K562 (cell line): ENCODE measurements at regions not wholly inside any gene's neighbourhood (a gene's known extent, or its start where the extent isn't known, plus 50 kb on each side); places are given as distances from the start of the nearest gene placed in this dataset.

ENCODE experiments used
- CEBPB ChIP-seq: fragments of 450-650 bp; IDR thresholded peaks from 2 replicates; pipeline ENCODE4 v1.6.1; 2016; ENCODE audit warnings: missing genetic modification characterization, missing compliant biosample characterization
- COPS2 ChIP-seq: fragments of 450-650 bp; conservative IDR thresholded peaks from 2 replicates; pipeline ENCODE4 v1.6.1; 2016; ENCODE audit warnings: mild to moderate bottlenecking, moderate library complexity
- CXXC5 ChIP-seq: fragments of 250-450 bp; sonication (Bioruptor Pico); IDR thresholded peaks from 2 replicates; pipeline ENCODE4 v1.8.0; 2022; ENCODE audit warnings: inconsistent platforms, mild to moderate bottlenecking, moderate library complexity
- E2F3 ChIP-seq: fragments of 250-450 bp; sonication (Bioruptor Pico); IDR thresholded peaks from 2 replicates; pipeline ENCODE4 v1.4.0; 2020; ENCODE audit warnings: mild to moderate bottlenecking
- HCFC1 ChIP-seq: IDR thresholded peaks from 2 replicates; pipeline ENCODE4 v1.6.1; 2012; ENCODE audit warnings: low read depth, low read length, improper control_type of control experiment
- ILF3 ChIP-seq: fragments of 450-650 bp; IDR thresholded peaks from 2 replicates; pipeline ENCODE4 v1.6.1; 2018; ENCODE audit warnings: antibody characterized with exemption, mild to moderate bottlenecking, moderate library complexity, borderline replicate concordance
- IRF2 ChIP-seq: sonication (generic); formaldehyde crosslinking; IDR thresholded peaks from 2 replicates; pipeline ENCODE4 v1.8.1; 2022; ENCODE audit warnings: mild to moderate bottlenecking, missing genetic modification reagents
- MYNN ChIP-seq, 2 experiments: sonication (generic); formaldehyde crosslinking in 1 of 2; IDR thresholded peaks; 2 replicates each; pipeline versions ENCODE4 v1.5.0 to v1.6.1; 2016 to 2020; ENCODE audit warnings: antibody characterized with exemption in 1 of 2, missing genetic modification reagents in 1 of 2
- PHF20 ChIP-seq: fragments of 450-650 bp; IDR thresholded peaks from 2 replicates; pipeline ENCODE4 v1.6.1; 2018; ENCODE audit not compliant: partially characterized antibody
- RFX5 ChIP-seq: IDR thresholded peaks from 2 replicates; pipeline ENCODE4 v1.6.1; 2011; ENCODE audit warnings: low read depth, mild to moderate bottlenecking, improper control_type of control experiment, low read length
- SP1 ChIP-seq: sonication (generic); formaldehyde crosslinking; IDR thresholded peaks from 2 replicates; pipeline ENCODE4 v1.8.1; 2022; ENCODE audit warnings: mild to moderate bottlenecking, missing genetic modification reagents
- ZFP36 ChIP-seq: fragments of 150-350 bp; IDR thresholded peaks from 2 replicates; pipeline ENCODE4 v1.6.1; 2018; ENCODE audit warnings: low read length, low read depth; ENCODE audit not compliant: partially characterized antibody
- TF ChIP-seq, protein P1 (sequence below): sonication (generic); formaldehyde crosslinking; IDR thresholded peaks from 2 replicates; pipeline ENCODE4 v1.8.1; 2023; ENCODE audit warnings: missing genetic modification reagents, mild to moderate bottlenecking, borderline replicate concordance
- TF ChIP-seq, protein P2 (sequence below): fragments of 250-450 bp; sonication (Bioruptor Pico); IDR thresholded peaks from 2 replicates; pipeline ENCODE4 v1.4.0; 2020; ENCODE audit warnings: mild to moderate bottlenecking, moderate library complexity, borderline replicate concordance
- TF ChIP-seq, protein P3 (sequence below): sonication (generic); formaldehyde crosslinking; IDR thresholded peaks from 2 replicates; pipeline ENCODE4 v1.8.0; 2022; ENCODE audit warnings: mild to moderate bottlenecking, low read depth, missing genetic modification reagents

DNA sequence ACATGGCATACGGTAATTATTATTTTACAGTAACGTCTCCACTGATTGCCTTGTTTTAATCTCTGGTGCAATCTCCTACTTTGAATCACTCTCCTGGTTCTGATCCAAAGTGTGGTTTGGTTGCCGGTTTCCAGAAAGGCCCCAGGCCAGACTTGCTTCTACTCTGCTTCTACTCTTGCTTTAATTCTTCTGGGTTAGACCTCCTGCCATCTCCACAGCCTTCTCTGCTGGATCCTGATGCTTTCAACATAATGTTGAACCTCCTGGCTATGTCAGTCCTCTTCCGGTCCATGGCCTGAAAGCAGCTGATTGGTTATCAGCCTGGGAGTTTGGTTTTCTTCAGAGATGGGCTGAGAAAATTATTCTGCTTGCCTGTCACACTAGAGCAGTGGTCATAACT, 266.5 kb upstream of the RIMS1 start (continued):
- TF ChIP-seq, protein P1, sequence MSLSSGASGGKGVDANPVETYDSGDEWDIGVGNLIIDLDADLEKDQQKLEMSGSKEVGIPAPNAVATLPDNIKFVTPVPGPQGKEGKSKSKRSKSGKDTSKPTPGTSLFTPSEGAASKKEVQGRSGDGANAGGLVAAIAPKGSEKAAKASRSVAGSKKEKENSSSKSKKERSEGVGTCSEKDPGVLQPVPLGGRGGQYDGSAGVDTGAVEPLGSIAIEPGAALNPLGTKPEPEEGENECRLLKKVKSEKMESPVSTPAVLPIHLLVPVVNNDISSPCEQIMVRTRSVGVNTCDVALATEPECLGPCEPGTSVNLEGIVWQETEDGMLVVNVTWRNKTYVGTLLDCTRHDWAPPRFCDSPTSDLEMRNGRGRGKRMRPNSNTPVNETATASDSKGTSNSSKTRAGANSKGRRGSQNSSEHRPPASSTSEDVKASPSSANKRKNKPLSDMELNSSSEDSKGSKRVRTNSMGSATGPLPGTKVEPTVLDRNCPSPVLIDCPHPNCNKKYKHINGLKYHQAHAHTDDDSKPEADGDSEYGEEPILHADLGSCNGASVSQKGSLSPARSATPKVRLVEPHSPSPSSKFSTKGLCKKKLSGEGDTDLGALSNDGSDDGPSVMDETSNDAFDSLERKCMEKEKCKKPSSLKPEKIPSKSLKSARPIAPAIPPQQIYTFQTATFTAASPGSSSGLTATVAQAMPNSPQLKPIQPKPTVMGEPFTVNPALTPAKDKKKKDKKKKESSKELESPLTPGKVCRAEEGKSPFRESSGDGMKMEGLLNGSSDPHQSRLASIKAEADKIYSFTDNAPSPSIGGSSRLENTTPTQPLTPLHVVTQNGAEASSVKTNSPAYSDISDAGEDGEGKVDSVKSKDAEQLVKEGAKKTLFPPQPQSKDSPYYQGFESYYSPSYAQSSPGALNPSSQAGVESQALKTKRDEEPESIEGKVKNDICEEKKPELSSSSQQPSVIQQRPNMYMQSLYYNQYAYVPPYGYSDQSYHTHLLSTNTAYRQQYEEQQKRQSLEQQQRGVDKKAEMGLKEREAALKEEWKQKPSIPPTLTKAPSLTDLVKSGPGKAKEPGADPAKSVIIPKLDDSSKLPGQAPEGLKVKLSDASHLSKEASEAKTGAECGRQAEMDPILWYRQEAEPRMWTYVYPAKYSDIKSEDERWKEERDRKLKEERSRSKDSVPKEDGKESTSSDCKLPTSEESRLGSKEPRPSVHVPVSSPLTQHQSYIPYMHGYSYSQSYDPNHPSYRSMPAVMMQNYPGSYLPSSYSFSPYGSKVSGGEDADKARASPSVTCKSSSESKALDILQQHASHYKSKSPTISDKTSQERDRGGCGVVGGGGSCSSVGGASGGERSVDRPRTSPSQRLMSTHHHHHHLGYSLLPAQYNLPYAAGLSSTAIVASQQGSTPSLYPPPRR (CRISPR knock-in tag): no peak
- TF ChIP-seq IRF2 (CRISPR knock-in tag) (no peak), RFX5 (no peak), CEBPB (tag) (no peak), CXXC5 (no peak), MYNN (IDR thresholded peaks at IDR 0.05) (no peak), MYNN (CRISPR knock-in tag; IDR thresholded peaks at IDR 0.05) (no peak), SP1 (no peak), ILF3 (no peak), E2F3 (no peak), ZFP36 (no peak), PHF20 (no peak), HCFC1 (no peak), COPS2 (no peak)
- TF ChIP-seq, protein P2, sequence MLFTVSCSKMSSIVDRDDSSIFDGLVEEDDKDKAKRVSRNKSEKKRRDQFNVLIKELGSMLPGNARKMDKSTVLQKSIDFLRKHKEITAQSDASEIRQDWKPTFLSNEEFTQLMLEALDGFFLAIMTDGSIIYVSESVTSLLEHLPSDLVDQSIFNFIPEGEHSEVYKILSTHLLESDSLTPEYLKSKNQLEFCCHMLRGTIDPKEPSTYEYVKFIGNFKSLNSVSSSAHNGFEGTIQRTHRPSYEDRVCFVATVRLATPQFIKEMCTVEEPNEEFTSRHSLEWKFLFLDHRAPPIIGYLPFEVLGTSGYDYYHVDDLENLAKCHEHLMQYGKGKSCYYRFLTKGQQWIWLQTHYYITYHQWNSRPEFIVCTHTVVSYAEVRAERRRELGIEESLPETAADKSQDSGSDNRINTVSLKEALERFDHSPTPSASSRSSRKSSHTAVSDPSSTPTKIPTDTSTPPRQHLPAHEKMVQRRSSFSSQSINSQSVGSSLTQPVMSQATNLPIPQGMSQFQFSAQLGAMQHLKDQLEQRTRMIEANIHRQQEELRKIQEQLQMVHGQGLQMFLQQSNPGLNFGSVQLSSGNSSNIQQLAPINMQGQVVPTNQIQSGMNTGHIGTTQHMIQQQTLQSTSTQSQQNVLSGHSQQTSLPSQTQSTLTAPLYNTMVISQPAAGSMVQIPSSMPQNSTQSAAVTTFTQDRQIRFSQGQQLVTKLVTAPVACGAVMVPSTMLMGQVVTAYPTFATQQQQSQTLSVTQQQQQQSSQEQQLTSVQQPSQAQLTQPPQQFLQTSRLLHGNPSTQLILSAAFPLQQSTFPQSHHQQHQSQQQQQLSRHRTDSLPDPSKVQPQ (CRISPR knock-in tag): no peak
- TF ChIP-seq, protein P3, sequence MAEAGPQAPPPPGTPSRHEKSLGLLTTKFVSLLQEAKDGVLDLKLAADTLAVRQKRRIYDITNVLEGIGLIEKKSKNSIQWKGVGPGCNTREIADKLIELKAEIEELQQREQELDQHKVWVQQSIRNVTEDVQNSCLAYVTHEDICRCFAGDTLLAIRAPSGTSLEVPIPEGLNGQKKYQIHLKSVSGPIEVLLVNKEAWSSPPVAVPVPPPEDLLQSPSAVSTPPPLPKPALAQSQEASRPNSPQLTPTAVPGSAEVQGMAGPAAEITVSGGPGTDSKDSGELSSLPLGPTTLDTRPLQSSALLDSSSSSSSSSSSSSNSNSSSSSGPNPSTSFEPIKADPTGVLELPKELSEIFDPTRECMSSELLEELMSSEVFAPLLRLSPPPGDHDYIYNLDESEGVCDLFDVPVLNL: no peak
